SH-SY5Y (cell line): ENCODE measurements at regions not wholly inside any gene's neighbourhood (a gene's known extent, or its start where the extent isn't known, plus 50 kb on each side); places are given as distances from the start of the nearest gene placed in this dataset.

ENCODE experiments used
- GATA2 ChIP-seq: IDR thresholded peaks from 2 replicates; pipeline ENCODE4 v1.6.1; 2011; ENCODE audit warnings: mild to moderate bottlenecking, low read depth, low read length
- GATA3 ChIP-seq: IDR thresholded peaks from 2 replicates; pipeline ENCODE4 v1.6.1; 2011; ENCODE audit warnings: low read depth, mild to moderate bottlenecking, low read length, moderate library complexity

DNA sequence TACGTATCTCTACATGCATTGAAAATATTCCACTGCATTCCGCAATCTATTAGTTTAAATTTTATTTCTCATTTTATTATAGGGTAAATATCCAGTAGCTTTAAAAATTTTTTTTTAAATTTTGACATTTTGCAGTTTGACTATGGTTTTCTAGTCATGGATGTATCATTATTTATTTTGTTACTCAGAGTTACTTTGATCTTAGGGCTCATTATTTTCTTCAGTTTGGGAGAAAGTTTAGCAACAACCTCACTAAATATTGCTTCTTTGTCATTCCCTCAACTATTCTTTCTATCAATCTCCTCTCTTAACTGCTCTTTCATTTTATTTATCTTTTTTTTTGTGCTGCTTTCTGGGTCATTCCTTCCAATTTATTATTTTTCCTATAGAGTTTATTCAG is 100.5 kb upstream of the SLCO6A1 start:
- TF ChIP-seq GATA2 (no peak), GATA3 (no peak)
